BE2C (cell line): ENCODE measurements at regions not wholly inside any gene's neighbourhood (a gene's known extent, or its start where the extent isn't known, plus 50 kb on each side); places are given as distances from the start of the nearest gene placed in this dataset.

ENCODE experiments used
- DNase-seq: peaks from one replicate; pipeline ENCODE4 v3.0.0-alpha.2; 2020
- H3K27me3 ChIP-seq: fragments of 250-450 bp; sonication (Bioruptor Pico); 2 replicates; pipeline ENCODE4 v1.5.1; 2020; ENCODE audit warnings: mild to moderate bottlenecking
- H3K36me3 ChIP-seq: fragments of 250-450 bp; sonication (Bioruptor Pico); 2 replicates; pipeline ENCODE4 v1.5.1; 2020; ENCODE audit warnings: mild to moderate bottlenecking
- H3K4me1 ChIP-seq: fragments of 250-450 bp; sonication (Bioruptor Pico); 2 replicates; pipeline ENCODE4 v1.5.1; 2020
- H3K4me3 ChIP-seq: 2 replicates; pipeline ENCODE4 v1.5.1; 2011; ENCODE audit warnings: low read depth, low read length
- H3K9me3 ChIP-seq: fragments of 250-450 bp; sonication (Bioruptor Pico); 2 replicates; pipeline ENCODE4 v1.5.1; 2020
- TF ChIP-seq, protein P1 (sequence below): IDR thresholded peaks from 2 replicates; pipeline ENCODE4 v1.5.1; 2012; ENCODE audit warnings: mild to moderate bottlenecking, low read depth, low read length

DNA sequence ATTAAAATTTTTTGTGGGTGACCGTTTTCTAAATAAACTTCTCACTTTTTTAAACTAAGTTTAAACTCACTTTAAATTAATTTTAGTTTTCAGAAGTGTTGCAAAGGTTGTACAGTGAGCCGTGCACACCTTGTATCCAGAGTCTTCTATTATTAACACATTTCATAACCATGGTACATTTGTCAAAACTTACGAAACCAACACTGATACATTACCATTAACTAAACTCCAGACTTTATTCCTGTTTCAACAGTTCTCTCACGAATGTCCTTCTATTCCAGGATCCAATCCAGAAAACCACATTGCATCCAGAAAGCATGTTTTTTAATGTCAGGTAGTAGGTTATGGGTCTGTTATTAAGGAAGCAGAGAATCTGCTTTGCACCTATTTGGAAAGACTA, 319.9 kb downstream of the CBLN4 start:
- DNase-seq, result no peak
- no peaks in the 10 kb centered on the region; the same call in 1 of the 2 replicates for H3K4me1 ChIP-seq
- TF ChIP-seq, protein P1, sequence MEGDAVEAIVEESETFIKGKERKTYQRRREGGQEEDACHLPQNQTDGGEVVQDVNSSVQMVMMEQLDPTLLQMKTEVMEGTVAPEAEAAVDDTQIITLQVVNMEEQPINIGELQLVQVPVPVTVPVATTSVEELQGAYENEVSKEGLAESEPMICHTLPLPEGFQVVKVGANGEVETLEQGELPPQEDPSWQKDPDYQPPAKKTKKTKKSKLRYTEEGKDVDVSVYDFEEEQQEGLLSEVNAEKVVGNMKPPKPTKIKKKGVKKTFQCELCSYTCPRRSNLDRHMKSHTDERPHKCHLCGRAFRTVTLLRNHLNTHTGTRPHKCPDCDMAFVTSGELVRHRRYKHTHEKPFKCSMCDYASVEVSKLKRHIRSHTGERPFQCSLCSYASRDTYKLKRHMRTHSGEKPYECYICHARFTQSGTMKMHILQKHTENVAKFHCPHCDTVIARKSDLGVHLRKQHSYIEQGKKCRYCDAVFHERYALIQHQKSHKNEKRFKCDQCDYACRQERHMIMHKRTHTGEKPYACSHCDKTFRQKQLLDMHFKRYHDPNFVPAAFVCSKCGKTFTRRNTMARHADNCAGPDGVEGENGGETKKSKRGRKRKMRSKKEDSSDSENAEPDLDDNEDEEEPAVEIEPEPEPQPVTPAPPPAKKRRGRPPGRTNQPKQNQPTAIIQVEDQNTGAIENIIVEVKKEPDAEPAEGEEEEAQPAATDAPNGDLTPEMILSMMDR, result no peak
- no peaks in the 10 kb centered on the region for H3K9me3 ChIP-seq
- no peaks in the 10 kb centered on the region for H3K27me3 ChIP-seq
- H3K4me3 ChIP-seq, result no peak overlapping the region
- H3K36me3 ChIP-seq, result no peaks in the 10 kb centered on the region

DNA sequence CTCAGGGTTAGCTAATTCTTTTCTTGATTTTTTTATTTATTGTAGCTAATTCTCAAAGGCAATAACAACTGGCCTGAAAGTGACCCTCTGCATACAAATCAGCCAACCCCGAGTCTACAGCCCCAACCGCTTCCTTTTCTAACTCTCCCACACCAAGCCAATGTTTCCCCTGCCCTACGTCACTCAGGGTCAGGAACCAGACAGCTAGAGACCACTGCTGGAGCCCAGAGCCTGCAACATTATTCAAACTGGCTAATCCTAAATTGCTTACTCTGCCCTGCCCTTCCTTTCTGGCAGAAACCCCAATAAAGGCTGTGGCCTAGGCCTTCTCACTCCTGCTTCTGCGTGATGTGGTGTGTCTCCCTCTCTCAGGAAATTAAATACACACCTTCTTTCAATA, 320.7 kb downstream of the CBLN4 start:
- no peaks in the 10 kb centered on the region for H3K27me3 ChIP-seq

DNA sequence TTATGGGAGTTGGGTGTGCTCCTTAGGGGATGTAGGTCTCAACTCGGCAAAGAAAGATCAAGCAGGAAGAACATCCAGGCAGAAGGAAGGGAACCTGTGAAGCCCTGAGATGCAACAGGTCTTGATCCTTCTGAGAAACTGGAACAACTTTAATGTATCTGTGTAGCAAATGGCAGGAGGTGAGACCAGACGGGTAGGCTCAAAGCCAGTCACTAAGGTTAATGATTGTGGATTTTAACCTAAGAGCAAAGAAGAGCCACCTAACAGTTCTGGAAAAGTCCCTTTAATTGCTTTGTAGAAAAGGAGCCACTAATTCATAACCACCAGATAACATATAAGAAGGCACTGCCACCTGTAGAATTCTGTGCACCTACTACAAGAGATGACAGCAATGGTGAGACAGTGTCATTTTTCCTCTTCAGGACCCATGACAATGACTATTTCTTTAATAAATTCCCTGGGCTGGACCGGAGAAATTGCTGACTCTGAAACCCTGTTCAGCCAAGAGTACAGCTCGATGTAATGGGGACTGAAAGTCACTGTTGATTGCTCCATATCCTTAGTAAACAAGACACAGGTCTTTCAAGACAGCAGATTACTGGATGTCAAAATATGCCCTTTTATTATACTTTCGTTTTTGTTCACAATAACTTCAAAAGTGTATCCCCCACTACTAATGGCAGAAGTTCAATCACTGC, 326.2 kb downstream of the CBLN4 start:
- H3K4me1 ChIP-seq, result peaks cover 7% of the 10 kb centered on the region; the same call in 1 of the 2 replicates
- TF ChIP-seq, protein P1, result no peak
- no peak overlapping the region for H3K4me3 ChIP-seq
- no peak for DNase-seq
- no peaks in the 10 kb centered on the region for H3K36me3 ChIP-seq
- H3K27me3 ChIP-seq, result no peaks in the 10 kb centered on the region
- H3K9me3 ChIP-seq, result no peaks in the 10 kb centered on the region

More for the DNA sequence above, 320.7 kb downstream of the CBLN4 start:
- no peaks in the 10 kb centered on the region; the same call in 1 of the 2 replicates for H3K4me1 ChIP-seq
- no peak for DNase-seq
- no peaks in the 10 kb centered on the region for H3K36me3 ChIP-seq
- no peaks in the 10 kb centered on the region for H3K9me3 ChIP-seq
- TF ChIP-seq, protein P1, result no peak
- no peak overlapping the region for H3K4me3 ChIP-seq

DNA sequence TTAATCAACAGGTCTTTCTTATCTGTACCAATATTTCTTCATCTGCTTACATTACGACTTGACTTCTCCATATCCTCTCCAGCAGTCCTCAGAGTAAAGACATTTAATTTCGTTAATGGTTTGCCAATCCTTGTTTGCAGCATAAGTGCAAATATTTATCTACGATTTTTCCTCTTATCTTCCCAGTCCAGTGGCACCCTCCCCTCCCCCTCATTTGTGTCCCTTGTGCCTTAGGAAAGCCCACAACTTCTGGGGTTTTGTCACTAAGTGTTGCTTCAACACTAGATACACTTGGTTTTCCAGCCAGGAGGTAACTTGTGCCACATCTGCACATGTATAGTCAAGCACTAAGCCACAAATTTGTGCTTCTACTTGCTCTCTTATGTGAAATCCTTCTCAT, 327.2 kb downstream of the CBLN4 start:
- peaks cover 10% of the 10 kb centered on the region; the same call in 1 of the 2 replicates for H3K4me1 ChIP-seq
- H3K36me3 ChIP-seq, result no peaks in the 10 kb centered on the region
- peak; percentile 16 for DNase-seq
- H3K9me3 ChIP-seq, result no peaks in the 10 kb centered on the region
- H3K4me3 ChIP-seq, result no peak overlapping the region
- H3K27me3 ChIP-seq, result no peaks in the 10 kb centered on the region
- TF ChIP-seq, protein P1, result no peak

DNA sequence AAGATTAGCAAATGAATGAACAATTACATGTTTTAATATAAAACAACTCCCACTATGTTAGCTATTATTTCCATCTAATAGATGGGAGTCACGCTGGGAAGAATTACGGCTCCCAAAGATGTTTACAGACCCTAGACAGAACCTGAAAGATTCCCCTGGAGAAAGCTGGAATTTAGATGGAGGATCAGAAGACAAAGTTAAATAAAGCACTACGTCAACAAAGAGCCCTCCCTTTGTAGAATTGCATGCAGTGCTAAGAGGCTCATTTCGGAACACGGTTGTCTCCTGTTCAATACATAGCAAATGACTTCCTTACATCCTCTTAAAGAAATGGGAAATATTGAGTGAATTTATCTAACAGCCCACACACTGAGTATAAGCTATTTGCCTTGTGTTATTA, 328.3 kb downstream of the CBLN4 start:
- Histone ChIP-seq H3K36me3 (no peaks in the 10 kb centered on the region), H3K27me3 (no peaks in the 10 kb centered on the region), H3K4me3 (no peak overlapping the region), H3K4me1 (peaks cover 10% of the 10 kb centered on the region; the same call in 1 of the 2 replicates), H3K9me3 (no peaks in the 10 kb centered on the region)
- TF ChIP-seq, protein P1, result no peak
- DNase-seq, result no peak

DNA sequence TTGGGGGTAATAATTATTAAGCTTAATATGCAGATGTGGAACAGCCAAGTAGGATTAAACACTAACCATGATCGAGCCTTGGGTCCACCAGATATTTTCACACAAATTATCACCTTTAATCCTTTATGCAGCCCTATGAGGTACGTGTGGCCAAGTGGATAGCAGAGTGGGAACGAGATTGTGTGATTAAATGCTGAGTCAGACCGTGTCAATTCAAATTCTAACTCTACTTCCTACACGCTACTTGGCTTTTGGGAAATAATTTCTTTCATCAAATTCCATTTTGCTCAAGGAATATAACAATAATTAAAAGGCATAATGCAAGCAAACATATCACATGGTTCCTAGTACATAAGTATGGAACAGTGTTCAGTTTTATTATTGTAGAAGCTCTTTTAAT, 329.2 kb downstream of the CBLN4 start:
- H3K4me1 ChIP-seq, result peaks cover 10% of the 10 kb centered on the region; the same call in 1 of the 2 replicates
- H3K36me3 ChIP-seq, result no peaks in the 10 kb centered on the region
- H3K27me3 ChIP-seq, result no peaks in the 10 kb centered on the region
- TF ChIP-seq, protein P1, result no peak
- no peak for DNase-seq
- H3K4me3 ChIP-seq, result no peak overlapping the region
- H3K9me3 ChIP-seq, result no peaks in the 10 kb centered on the region
